ENCODE measurements at regions not wholly inside any gene's neighbourhood (a gene's known extent, or its start where the extent isn't known, plus 50 kb on each side); places are given as distances from the start of the nearest gene placed in this dataset.

GRCh38 chr2:185201063-185201462 lies 537.5 kb upstream of the FSIP2 start:
- TF ChIP-seq CTCF (IDR thresholded peaks at IDR 0.05) (no peak), POLR2A (IDR thresholded peaks at IDR 0.05) (no peak)

Data from vagina (tissue), 2 donors.